GM12878 (cell line): ENCODE measurements at regions not wholly inside any gene's neighbourhood (a gene's known extent, or its start where the extent isn't known, plus 50 kb on each side); places are given as distances from the start of the nearest gene placed in this dataset.

Experiments
- ATAC-seq: fragments of 200-7000 bp; cut with Tn5 transposase; 3 replicates; pipeline ENCODE4 v1.9.1; 2020; ENCODE audit warnings: mild to moderate bottlenecking, moderate library complexity
- BruUV-seq: library from RNA; stranded (reverse); fragments of 400-500 nt; replicated peaks from 2 replicates; lab custom pipeline; 2021; lab: Mats Ljungman, UMichigan
- CTCF ChIA-PET: fragments of 300-600 bp; sonication (Branson Sonifier 250); formaldehyde crosslinking; extraction: SDS; loops from one replicate; lab custom pipeline; 2021; ENCODE audit warnings: inconsistent platforms; lab: Yijun Ruan, JAX
- POLR2A ChIA-PET: fragments of 350-600 bp; formaldehyde crosslinking; extraction: SDS; loops from one replicate; lab custom pipeline; 2021; ENCODE audit warnings: inconsistent platforms; lab: Charles Lee
- RAD21 ChIA-PET: fragments of 300-600 bp; sonication (Branson Sonifier 250); formaldehyde crosslinking; loops from one replicate; lab custom pipeline; 2023; ENCODE audit warnings: antibody characterized with exemption; ENCODE audit not compliant: unreplicated experiment; lab: Charles Lee
- SMC1A ChIA-PET: fragments of 300-600 bp; sonication (Branson Sonifier 250); formaldehyde crosslinking; loops from one replicate; lab custom pipeline; 2023; ENCODE audit not compliant: unreplicated experiment, uncharacterized antibody; lab: Charles Lee
- DNase-seq: peaks from one replicate; pipeline ENCODE4 v3.0.0-alpha.2; 2011; ENCODE audit warnings: low read depth, low spot score
- FAIRE-seq: peaks from 3 replicates; lab custom pipeline; 2011; peaks lifted over from hg19 to GRCh38; lab: Jason Lieb, UNC
- H2AFZ ChIP-seq: 2 replicates; pipeline ENCODE4 v1.6.0; 2011; ENCODE audit warnings: low read depth, low read length, control low read depth; ENCODE audit not compliant: control insufficient read depth
- H3K27ac ChIP-seq: 2 replicates; pipeline ENCODE4 v1.5.1; 2011; ENCODE audit warnings: control low read depth; ENCODE audit not compliant: control insufficient read depth, insufficient read depth
- H3K27me3 ChIP-seq, 2 experiments: replicated peaks in 1 of 2; 2 replicates each; pipeline versions ENCODE4 v1.6.0 to v1.6.1; 2011; ENCODE audit warnings: low read length in 1 of 2; ENCODE audit not compliant: control insufficient read depth in 2 of 2, insufficient read depth in 2 of 2
- H3K36me3 ChIP-seq, 2 experiments: 2 replicates each; pipeline ENCODE4 v1.5.1; 2011; ENCODE audit warnings: low read length in 1 of 2; ENCODE audit not compliant: control insufficient read depth in 2 of 2, insufficient read depth in 2 of 2
- H3K4me1 ChIP-seq: 2 replicates; pipeline ENCODE4 v1.6.1; 2011; ENCODE audit warnings: mild to moderate bottlenecking, low read length, moderate library complexity, mixed read lengths; ENCODE audit not compliant: control insufficient read depth, insufficient read depth
- H3K4me2 ChIP-seq: 2 replicates; pipeline ENCODE4 v1.6.0; 2011; ENCODE audit warnings: control low read depth; ENCODE audit not compliant: control insufficient read depth, insufficient read depth
- H3K4me3 ChIP-seq: fragments of 200-600 bp; sonication (generic); 2 replicates; pipeline ENCODE4 v1.5.1; 2016
- H3K79me2 ChIP-seq: 2 replicates; pipeline ENCODE4 v1.6.0; 2011; ENCODE audit warnings: low read length; ENCODE audit not compliant: control insufficient read depth, insufficient read depth
- H3K9ac ChIP-seq: 2 replicates; pipeline ENCODE4 v1.8.0; 2011; ENCODE audit warnings: low read length, control low read depth, mixed read lengths; ENCODE audit not compliant: control insufficient read depth, insufficient read depth
- H3K9me3 ChIP-seq: replicated peaks from 3 replicates; pipeline ENCODE4 v1.5.1; 2011; ENCODE audit warnings: mild to moderate bottlenecking, low read length; ENCODE audit not compliant: control insufficient read depth, insufficient read depth
- H4K20me1 ChIP-seq: 2 replicates; pipeline ENCODE4 v1.6.0; 2011; ENCODE audit not compliant: control insufficient read depth, insufficient read depth
- BMI1 ChIP-seq: fragments of 450-650 bp; IDR thresholded peaks from 2 replicates; pipeline ENCODE4 v1.6.1; 2016; ENCODE audit warnings: mild to moderate bottlenecking, moderate library complexity, borderline replicate concordance
- CBX5 ChIP-seq: sonication (generic); IDR thresholded peaks from 2 replicates; pipeline ENCODE4 v1.6.1; 2016; ENCODE audit warnings: low read depth, moderate library complexity, mild to moderate bottlenecking, inconsistent platforms
- FOXK2 ChIP-seq: fragments of 450-650 bp; IDR thresholded peaks from 2 replicates; pipeline ENCODE4 v1.6.1; 2017; ENCODE audit warnings: mild to moderate bottlenecking, moderate library complexity
- HDGF ChIP-seq: fragments of 450-650 bp; IDR thresholded peaks from 2 replicates; pipeline ENCODE4 v1.6.1; 2016; ENCODE audit warnings: antibody characterized with exemption
- NFIC ChIP-seq: IDR thresholded peaks from 2 replicates; pipeline ENCODE4 v1.6.1; 2012; ENCODE audit warnings: low read depth, mild to moderate bottlenecking, inconsistent platforms, low read length, moderate library complexity
- NFYA ChIP-seq: IDR thresholded peaks from 2 replicates; pipeline ENCODE4 v1.6.1; 2011; ENCODE audit warnings: low read depth, mild to moderate bottlenecking, low read length, improper control_type of control experiment, borderline replicate concordance
- RELA ChIP-seq: fragments of 450-650 bp; IDR thresholded peaks from 2 replicates; pipeline ENCODE4 v1.8.0; 2014; ENCODE audit warnings: borderline replicate concordance; ENCODE audit not compliant: partially characterized antibody
- SMARCA5 ChIP-seq: fragments of 450-650 bp; IDR thresholded peaks from 2 replicates; pipeline ENCODE4 v1.6.1; 2017; ENCODE audit warnings: mild to moderate bottlenecking
- SP1 ChIP-seq: IDR thresholded peaks from one replicate; pipeline ENCODE4 v1.6.1; 2011; ENCODE audit warnings: low read depth, low read length
- SREBF2 ChIP-seq: IDR thresholded peaks from 2 replicates; pipeline ENCODE4 v1.6.1; 2012; ENCODE audit warnings: mild to moderate bottlenecking, low read length
- SUZ12 ChIP-seq: fragments of 200-600 bp; sonication (generic); IDR thresholded peaks from one replicate; pipeline ENCODE4 v1.6.1; 2018; ENCODE audit warnings: antibody characterized with exemption, mild to moderate bottlenecking; ENCODE audit not compliant: unreplicated experiment
- TAF1 ChIP-seq: IDR thresholded peaks from 2 replicates; pipeline ENCODE4 v1.6.1; 2011; ENCODE audit warnings: mild to moderate bottlenecking, low read depth, low read length, borderline replicate concordance
- TARDBP ChIP-seq: IDR thresholded peaks from 2 replicates; pipeline ENCODE4 v1.6.1; 2016; ENCODE audit warnings: borderline replicate concordance
- WGBS: methylation state at CpG from one replicate; pipeline ENCODE4 v1.1.6; 2016; ENCODE audit warnings: low lambda C conversion rate; ENCODE audit not compliant: insufficient replicate concordance, insufficient coverage; ENCODE audit errors: missing lambda C conversion rate; 5-methylcytosine and 5-hydroxymethylcytosine counted together
- in situ Hi-C: fragments of 300-500 bp; cut with MboI; formaldehyde crosslinking; loops from 9 replicates; pipeline ENCODE4 v1.14.3; 2018; ENCODE audit warnings: mixed read lengths
- intact Hi-C: fragments of 100-400 bp; cut with micrococcal nuclease; formaldehyde crosslinking; loops from one replicate; pipeline ENCODE4 v1.14.2; 2022; ENCODE audit not compliant: unreplicated experiment
- TF ChIP-seq, protein P1 (sequence below): fragments of 450-650 bp; IDR thresholded peaks from 2 replicates; pipeline ENCODE4 v1.6.1; 2017; ENCODE audit warnings: mild to moderate bottlenecking, moderate library complexity
- TF ChIP-seq, protein P2 (sequence below): IDR thresholded peaks from 2 replicates; pipeline ENCODE4 v1.6.1; 2011; ENCODE audit warnings: borderline replicate concordance, low read depth, mild to moderate bottlenecking, moderate library complexity, low read length; ENCODE audit not compliant: insufficient read depth, poor library complexity, severe bottlenecking
- TF ChIP-seq, protein P3 (sequence below): IDR thresholded peaks from 2 replicates; pipeline ENCODE4 v1.6.1; 2012; ENCODE audit warnings: low read depth, low read length, improper control_type of control experiment

DNA sequence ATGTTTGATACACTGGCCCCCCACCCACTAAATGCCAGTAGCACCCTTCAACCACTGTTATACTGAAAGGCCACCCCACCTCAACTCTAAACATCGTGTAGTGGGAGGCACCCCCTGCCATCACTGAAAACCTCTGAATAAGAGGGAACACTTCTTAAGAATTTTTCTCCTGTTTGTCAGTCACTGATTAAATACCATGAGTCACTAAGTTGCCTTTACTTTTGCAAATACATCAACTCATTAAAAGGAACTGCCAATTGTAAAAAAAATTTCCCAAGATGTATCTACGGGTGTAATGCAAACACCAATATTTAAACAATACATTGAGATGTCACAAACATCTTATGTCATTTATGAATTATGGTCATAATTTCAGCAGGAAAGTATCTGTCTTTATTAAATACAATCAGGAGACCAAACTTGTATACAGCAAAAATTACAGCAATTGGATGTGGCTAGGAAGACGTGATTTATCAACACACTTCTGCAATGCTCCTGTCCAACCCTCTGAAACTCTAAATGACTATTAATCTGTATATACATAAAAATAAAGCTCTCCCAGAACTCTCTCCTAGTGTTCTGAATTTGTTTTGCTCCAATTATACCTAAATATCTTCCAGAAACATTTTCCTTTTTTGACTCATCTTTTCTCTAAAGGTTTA is 144.1 kb upstream of the STK17B start (continued):
- TF ChIP-seq NFYA (no peak), TAF1 (no peak), RELA (no peak), NFIC (no peak), SREBF2 (no peak)
- TF ChIP-seq, protein P1, sequence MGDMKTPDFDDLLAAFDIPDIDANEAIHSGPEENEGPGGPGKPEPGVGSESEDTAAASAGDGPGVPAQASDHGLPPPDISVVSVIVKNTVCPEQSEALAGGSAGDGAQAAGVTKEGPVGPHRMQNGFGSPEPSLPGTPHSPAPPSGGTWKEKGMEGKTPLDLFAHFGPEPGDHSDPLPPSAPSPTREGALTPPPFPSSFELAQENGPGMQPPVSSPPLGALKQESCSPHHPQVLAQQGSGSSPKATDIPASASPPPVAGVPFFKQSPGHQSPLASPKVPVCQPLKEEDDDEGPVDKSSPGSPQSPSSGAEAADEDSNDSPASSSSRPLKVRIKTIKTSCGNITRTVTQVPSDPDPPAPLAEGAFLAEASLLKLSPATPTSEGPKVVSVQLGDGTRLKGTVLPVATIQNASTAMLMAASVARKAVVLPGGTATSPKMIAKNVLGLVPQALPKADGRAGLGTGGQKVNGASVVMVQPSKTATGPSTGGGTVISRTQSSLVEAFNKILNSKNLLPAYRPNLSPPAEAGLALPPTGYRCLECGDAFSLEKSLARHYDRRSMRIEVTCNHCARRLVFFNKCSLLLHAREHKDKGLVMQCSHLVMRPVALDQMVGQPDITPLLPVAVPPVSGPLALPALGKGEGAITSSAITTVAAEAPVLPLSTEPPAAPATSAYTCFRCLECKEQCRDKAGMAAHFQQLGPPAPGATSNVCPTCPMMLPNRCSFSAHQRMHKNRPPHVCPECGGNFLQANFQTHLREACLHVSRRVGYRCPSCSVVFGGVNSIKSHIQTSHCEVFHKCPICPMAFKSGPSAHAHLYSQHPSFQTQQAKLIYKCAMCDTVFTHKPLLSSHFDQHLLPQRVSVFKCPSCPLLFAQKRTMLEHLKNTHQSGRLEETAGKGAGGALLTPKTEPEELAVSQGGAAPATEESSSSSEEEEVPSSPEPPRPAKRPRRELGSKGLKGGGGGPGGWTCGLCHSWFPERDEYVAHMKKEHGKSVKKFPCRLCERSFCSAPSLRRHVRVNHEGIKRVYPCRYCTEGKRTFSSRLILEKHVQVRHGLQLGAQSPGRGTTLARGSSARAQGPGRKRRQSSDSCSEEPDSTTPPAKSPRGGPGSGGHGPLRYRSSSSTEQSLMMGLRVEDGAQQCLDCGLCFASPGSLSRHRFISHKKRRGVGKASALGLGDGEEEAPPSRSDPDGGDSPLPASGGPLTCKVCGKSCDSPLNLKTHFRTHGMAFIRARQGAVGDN = no peak

DNA sequence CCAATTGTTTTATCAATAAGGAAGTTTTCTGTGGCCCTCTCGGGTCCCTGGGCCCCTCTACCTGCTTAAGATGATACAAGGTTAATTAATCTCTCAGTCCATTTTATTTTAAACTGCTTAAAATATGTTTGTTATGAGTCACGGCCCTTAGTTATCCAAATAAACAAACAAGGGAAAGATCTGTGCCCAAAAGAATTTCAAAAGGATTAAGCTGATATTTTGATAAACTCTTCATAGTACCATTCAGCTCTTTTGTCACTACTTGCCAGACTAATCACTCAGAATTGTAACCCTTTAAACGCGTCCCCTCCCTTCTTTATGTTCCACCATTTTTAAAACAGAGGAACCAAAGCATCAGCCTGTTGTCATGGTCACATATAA is 144.7 kb upstream of the STK17B start:
- SMC1A ChIA-PET = interaction anchor here (1.3 to 1.7 kb wide), 3 partner anchors 9 to 21 kb away, joined by 3 to 7 read pairs (median 4); no protein-coding TSS in a partner anchor
- CTCF ChIA-PET = interaction anchor here (0.7 to 1.3 kb wide), 4 partner anchors 13 to 138 kb away, joined by 3 to 5 read pairs (median 4); no protein-coding TSS in a partner anchor
- FAIRE-seq = no peak
- POLR2A ChIA-PET = no interaction called here
- intact Hi-C loops (no loop called here), in situ Hi-C loops (no loop called here)
- no TSS peak for BruUV-seq
- 50% methylated on average over 4 of the region's 4 CpGs for WGBS
- DNase-seq = no peak
- H3K27me3 ChIP-seq = no peaks in the 10 kb centered on the region
- no peaks in the 10 kb centered on the region for H3K4me1 ChIP-seq
- no peaks in the 10 kb centered on the region for H4K20me1 ChIP-seq
- no peaks in the 10 kb centered on the region for H3K9me3 ChIP-seq
- H3K4me3 ChIP-seq = no peak overlapping the region
- no peaks in the 10 kb centered on the region for H3K79me2 ChIP-seq
- no peak overlapping the region for H2AFZ ChIP-seq
- ATAC-seq = no peak
- H3K27ac ChIP-seq = no peak overlapping the region
- no peak overlapping the region for H3K9ac ChIP-seq
- RAD21 ChIA-PET = interaction anchor here (0.6 to 1.4 kb wide), 2 partner anchors 138 to 1982 kb away, joined by 3 to 5 read pairs; no protein-coding TSS in a partner anchor
- H3K4me2 ChIP-seq = no peak overlapping the region
- peaks cover 10 to 18% of the 10 kb centered on the region in 2 experiments for H3K36me3 ChIP-seq
- TF ChIP-seq FOXK2 (no peak), SMARCA5 (no peak), BMI1 (no peak), CBX5 (no peak), TARDBP (no peak), SP1 (no peak), SUZ12 (no peak), HDGF (no peak)
- TF ChIP-seq, protein P2, sequence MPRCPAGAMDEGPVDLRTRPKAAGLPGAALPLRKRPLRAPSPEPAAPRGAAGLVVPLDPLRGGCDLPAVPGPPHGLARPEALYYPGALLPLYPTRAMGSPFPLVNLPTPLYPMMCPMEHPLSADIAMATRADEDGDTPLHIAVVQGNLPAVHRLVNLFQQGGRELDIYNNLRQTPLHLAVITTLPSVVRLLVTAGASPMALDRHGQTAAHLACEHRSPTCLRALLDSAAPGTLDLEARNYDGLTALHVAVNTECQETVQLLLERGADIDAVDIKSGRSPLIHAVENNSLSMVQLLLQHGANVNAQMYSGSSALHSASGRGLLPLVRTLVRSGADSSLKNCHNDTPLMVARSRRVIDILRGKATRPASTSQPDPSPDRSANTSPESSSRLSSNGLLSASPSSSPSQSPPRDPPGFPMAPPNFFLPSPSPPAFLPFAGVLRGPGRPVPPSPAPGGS = no peak
- TF ChIP-seq, protein P3, sequence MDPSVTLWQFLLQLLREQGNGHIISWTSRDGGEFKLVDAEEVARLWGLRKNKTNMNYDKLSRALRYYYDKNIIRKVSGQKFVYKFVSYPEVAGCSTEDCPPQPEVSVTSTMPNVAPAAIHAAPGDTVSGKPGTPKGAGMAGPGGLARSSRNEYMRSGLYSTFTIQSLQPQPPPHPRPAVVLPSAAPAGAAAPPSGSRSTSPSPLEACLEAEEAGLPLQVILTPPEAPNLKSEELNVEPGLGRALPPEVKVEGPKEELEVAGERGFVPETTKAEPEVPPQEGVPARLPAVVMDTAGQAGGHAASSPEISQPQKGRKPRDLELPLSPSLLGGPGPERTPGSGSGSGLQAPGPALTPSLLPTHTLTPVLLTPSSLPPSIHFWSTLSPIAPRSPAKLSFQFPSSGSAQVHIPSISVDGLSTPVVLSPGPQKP = no peak
